HCT116 (cell line): ENCODE measurements at regions not wholly inside any gene's neighbourhood (a gene's known extent, or its start where the extent isn't known, plus 50 kb on each side); places are given as distances from the start of the nearest gene placed in this dataset.

Experiments used
- ATAC-seq: fragments of 200-7000 bp; cut with Tn5 transposase; 2 replicates; pipeline ENCODE4 v1.9.1; 2020; ENCODE audit warnings: mild to moderate bottlenecking, moderate library complexity
- BruUV-seq: library from RNA; stranded (reverse); fragments of 400-500 nt; replicated peaks from 2 replicates; lab custom pipeline; 2021; lab: Mats Ljungman, UMichigan
- CTCF ChIA-PET: fragments of 300-600 bp; sonication (Branson Sonifier 250); formaldehyde crosslinking; loops from one replicate; lab custom pipeline; 2021; ENCODE audit warnings: antibody characterized with exemption; lab: Charles Lee
- POLR2A ChIA-PET: fragments of 300-600, 350-600 bp; sonication (Branson Sonifier 250); formaldehyde crosslinking; loops from one replicate; lab custom pipeline; 2021; ENCODE audit warnings: antibody characterized with exemption; lab: Charles Lee
- RAD21 ChIA-PET, 2 experiments: fragments of 300-600 bp; sonication (Branson Sonifier 250); formaldehyde crosslinking; loops; one replicate each; lab custom pipeline; 2023; ENCODE audit warnings: low total read pairs in 2 of 2; ENCODE audit not compliant: uncharacterized antibody in 2 of 2, unreplicated experiment in 2 of 2, low non-redundant PET in 1 of 2; lab: Charles Lee
- DNase-seq: peaks from one replicate; pipeline ENCODE4 v3.0.0-alpha.2; 2010; ENCODE audit warnings: low read depth, low spot score
- H2AFZ ChIP-seq: fragments of 200-600 bp; shearing (Covaris generic), sonication (generic); 2 replicates; pipeline ENCODE4 v1.6.1; 2017; ENCODE audit warnings: low read depth, mixed run types, mixed read lengths, antibody characterized with exemption, low read length; ENCODE audit not compliant: poor library complexity, severe bottlenecking
- H3K27ac ChIP-seq: 2 replicates; pipeline ENCODE4 v1.5.1; 2012; ENCODE audit warnings: low read depth, low read length
- H3K27me3 ChIP-seq: fragments of 200-600 bp; sonication (generic); 2 replicates; pipeline ENCODE4 v1.6.1; 2016; ENCODE audit warnings: mixed run types, low read length, mixed read lengths; ENCODE audit not compliant: insufficient read depth
- H3K36me3 ChIP-seq, 2 experiments: fragments of 200-500 bp in 1 of 2; fragments of 200-600 bp in 1 of 2; sonication (Bioruptor generic) in 1 of 2; sonication (generic) in 1 of 2; 2 replicates each; pipeline versions ENCODE4 v1.5.1 to v1.6.1; 2014 to 2016; ENCODE audit warnings: low read length in 2 of 2, inconsistent platforms in 1 of 2, mixed read lengths in 1 of 2, mixed run types in 1 of 2; ENCODE audit not compliant: insufficient read depth in 2 of 2, control insufficient read depth in 1 of 2
- H3K4me1 ChIP-seq, 2 experiments: fragments of 200-600 bp in 1 of 2; sonication (generic) in 1 of 2; 2 replicates each; pipeline versions ENCODE4 v1.5.1 to v1.6.1; 2012 to 2017; ENCODE audit warnings: low read length in 2 of 2, inconsistent platforms in 1 of 2, mild to moderate bottlenecking in 1 of 2, mixed read lengths in 1 of 2, mixed run types in 1 of 2, moderate library complexity in 1 of 2; ENCODE audit not compliant: insufficient read depth in 2 of 2, control insufficient read depth in 1 of 2
- H3K4me2 ChIP-seq: fragments of 200-600 bp; sonication (generic); 2 replicates; pipeline ENCODE4 v1.6.1; 2017; ENCODE audit warnings: mixed run types, low read length, mixed read lengths
- H3K4me3 ChIP-seq, 2 experiments: fragments of 200-600 bp in 1 of 2; sonication (generic) in 1 of 2; replicated peaks in 1 of 2; 2 replicates each; pipeline ENCODE4 v1.5.1; 2011 to 2016; ENCODE audit warnings: low read length in 2 of 2, control low read depth in 1 of 2, low read depth in 1 of 2, mild to moderate bottlenecking in 1 of 2, mixed read lengths in 1 of 2, mixed run types in 1 of 2
- H3K79me2 ChIP-seq: fragments of 200-600 bp; sonication (generic); 2 replicates; pipeline ENCODE4 v1.6.1; 2017; ENCODE audit warnings: mild to moderate bottlenecking, mixed run types, low read length, moderate library complexity, mixed read lengths; ENCODE audit not compliant: insufficient read depth
- H3K9ac ChIP-seq: fragments of 200-600 bp; sonication (generic); 2 replicates; pipeline ENCODE4 v1.6.1; 2016; ENCODE audit warnings: low read length, mixed read lengths
- H3K9me2 ChIP-seq: fragments of 200-600 bp; sonication (generic), shearing (Covaris generic); 2 replicates; pipeline ENCODE4 v1.6.1; 2017; ENCODE audit warnings: mixed run types, mild to moderate bottlenecking, moderate library complexity; ENCODE audit not compliant: insufficient read depth
- H3K9me3 ChIP-seq, 2 experiments: fragments of 200-500 bp in 1 of 2; fragments of 200-600 bp in 1 of 2; sonication (Bioruptor generic) in 1 of 2; sonication (generic) in 1 of 2; 2 replicates each; pipeline ENCODE4 v1.6.1; 2014 to 2017; ENCODE audit warnings: low read length in 2 of 2, mixed read lengths in 2 of 2, inconsistent platforms in 1 of 2, low read depth in 1 of 2, mild to moderate bottlenecking in 1 of 2, mixed run types in 1 of 2, moderate library complexity in 1 of 2; ENCODE audit not compliant: control insufficient read depth in 1 of 2, insufficient read depth in 1 of 2
- H4K20me1 ChIP-seq: fragments of 200-600 bp; sonication (generic), shearing (Covaris generic); 2 replicates; pipeline ENCODE4 v1.6.1; 2017; ENCODE audit warnings: mixed run types, mild to moderate bottlenecking, moderate library complexity; ENCODE audit not compliant: insufficient read depth
- EZH2 ChIP-seq: fragments of 200-600 bp; sonication (generic); IDR thresholded peaks from 2 replicates; pipeline ENCODE4 v1.6.1; 2017; ENCODE audit warnings: antibody characterized with exemption, mixed run types
- EZH2phosphoT487 ChIP-seq: fragments of 200-600 bp; IDR thresholded peaks from 2 replicates; pipeline ENCODE4 v1.6.1; 2018; ENCODE audit warnings: antibody characterized with exemption, borderline replicate concordance
- FOSL1 ChIP-seq: IDR thresholded peaks from 2 replicates; pipeline ENCODE4 v1.6.1; 2012; ENCODE audit warnings: low read depth
- JUND ChIP-seq: IDR thresholded peaks from 2 replicates; pipeline ENCODE4 v1.6.1; 2012
- POLR2AphosphoS5 ChIP-seq: IDR thresholded peaks from 2 replicates; pipeline ENCODE4 v1.6.1; 2011; ENCODE audit warnings: mild to moderate bottlenecking, low read depth, low read length, moderate library complexity
- SIN3A ChIP-seq: IDR thresholded peaks from 2 replicates; pipeline ENCODE4 v1.6.1; 2012; ENCODE audit warnings: low read depth
- YY1 ChIP-seq: IDR thresholded peaks from 2 replicates; pipeline ENCODE4 v1.6.1; 2011; ENCODE audit warnings: low read length, low read depth, moderate library complexity, mild to moderate bottlenecking; ENCODE audit not compliant: insufficient replicate concordance; ENCODE audit errors: extremely low read depth
- ZFX ChIP-seq: fragments of 450-650 bp; IDR thresholded peaks from 2 replicates; pipeline ENCODE4 v1.6.1; 2017
- intact Hi-C: fragments of 100-400 bp; cut with micrococcal nuclease; formaldehyde crosslinking; loops from 2 replicates; pipeline ENCODE4 v1.10.0; 2022
- TF ChIP-seq, protein P1 (sequence below): IDR thresholded peaks from 2 replicates; pipeline ENCODE4 v1.6.1; 2011; ENCODE audit warnings: mild to moderate bottlenecking, low read length, moderate library complexity; ENCODE audit not compliant: insufficient replicate concordance; ENCODE audit errors: extremely low read depth
- TF ChIP-seq, protein P2 (sequence below): IDR thresholded peaks from 2 replicates; pipeline ENCODE4 v1.6.1; 2012
- TF ChIP-seq, protein P3 (sequence below): IDR thresholded peaks from 2 replicates; pipeline ENCODE4 v1.6.1; 2012; ENCODE audit warnings: low read depth
- TF ChIP-seq, protein P4 (sequence below), 3 experiments: fragments of 200-600 bp in 1 of 3; sonication (generic) in 1 of 3; IDR thresholded peaks in 2 of 3; conservative IDR thresholded peaks in 1 of 3; 2 replicates each; pipeline ENCODE4 v1.5.1; 2012 to 2017; ENCODE audit warnings: low read depth in 2 of 3, low read length in 2 of 3, antibody characterized with exemption in 1 of 3, borderline replicate concordance in 1 of 3, control low read depth in 1 of 3, mild to moderate bottlenecking in 1 of 3, mixed read lengths in 1 of 3, mixed run types in 1 of 3, moderate library complexity in 1 of 3; ENCODE audit not compliant: insufficient read depth in 1 of 3

DNA sequence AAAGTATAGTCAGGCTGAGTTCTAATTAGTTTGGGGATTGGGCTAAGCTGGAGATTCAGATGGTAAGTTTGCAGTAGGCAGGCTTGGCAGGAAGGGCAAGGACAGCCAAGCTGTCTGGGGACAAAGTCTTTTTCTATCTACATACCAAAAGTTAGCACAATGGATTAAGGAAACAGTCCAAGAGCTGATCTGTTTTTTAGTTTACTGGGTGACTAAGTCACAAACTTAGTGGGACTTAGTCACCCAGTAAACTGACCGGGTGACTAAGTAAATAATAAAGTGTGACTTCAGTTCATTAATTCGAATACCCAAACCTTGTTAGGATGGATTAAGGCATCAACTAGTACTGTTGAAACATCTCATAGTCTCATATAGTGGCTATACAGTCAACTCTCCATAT is 1386.0 kb upstream of the CELF4 start:
- no peak overlapping the region for H3K9ac ChIP-seq

More for the DNA sequence above, 1386.0 kb upstream of the CELF4 start:
- Histone ChIP-seq H3K9me3 (no peaks in the 10 kb centered on the region), H3K36me3 (no peaks in the 10 kb centered on the region), H3K4me3 (no peak overlapping the region), H3K79me2 (no peaks in the 10 kb centered on the region), H3K4me1 (no peaks in the 10 kb centered on the region), H3K27ac (no peak overlapping the region), H3K4me2 (no peak overlapping the region), H2AFZ (no peak overlapping the region), H3K9me2 (no peaks in the 10 kb centered on the region), H4K20me1 (no peaks in the 10 kb centered on the region), H3K27me3 (no peaks in the 10 kb centered on the region)
- intact Hi-C loops, result no loop called here
- CTCF ChIA-PET, result no interaction called here
- TF ChIP-seq EZH2, result no peak
- no peak for TF ChIP-seq YY1
- no peak for TF ChIP-seq ZFX
- no peak for TF ChIP-seq SIN3A
- no peak for TF ChIP-seq JUND
- no peak for TF ChIP-seq EZH2phosphoT487
- TF ChIP-seq, protein P1, sequence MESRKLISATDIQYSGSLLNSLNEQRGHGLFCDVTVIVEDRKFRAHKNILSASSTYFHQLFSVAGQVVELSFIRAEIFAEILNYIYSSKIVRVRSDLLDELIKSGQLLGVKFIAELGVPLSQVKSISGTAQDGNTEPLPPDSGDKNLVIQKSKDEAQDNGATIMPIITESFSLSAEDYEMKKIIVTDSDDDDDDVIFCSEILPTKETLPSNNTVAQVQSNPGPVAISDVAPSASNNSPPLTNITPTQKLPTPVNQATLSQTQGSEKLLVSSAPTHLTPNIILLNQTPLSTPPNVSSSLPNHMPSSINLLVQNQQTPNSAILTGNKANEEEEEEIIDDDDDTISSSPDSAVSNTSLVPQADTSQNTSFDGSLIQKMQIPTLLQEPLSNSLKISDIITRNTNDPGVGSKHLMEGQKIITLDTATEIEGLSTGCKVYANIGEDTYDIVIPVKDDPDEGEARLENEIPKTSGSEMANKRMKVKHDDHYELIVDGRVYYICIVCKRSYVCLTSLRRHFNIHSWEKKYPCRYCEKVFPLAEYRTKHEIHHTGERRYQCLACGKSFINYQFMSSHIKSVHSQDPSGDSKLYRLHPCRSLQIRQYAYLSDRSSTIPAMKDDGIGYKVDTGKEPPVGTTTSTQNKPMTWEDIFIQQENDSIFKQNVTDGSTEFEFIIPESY, result no peak
- no peak for TF ChIP-seq POLR2AphosphoS5
- TF ChIP-seq, protein P2, sequence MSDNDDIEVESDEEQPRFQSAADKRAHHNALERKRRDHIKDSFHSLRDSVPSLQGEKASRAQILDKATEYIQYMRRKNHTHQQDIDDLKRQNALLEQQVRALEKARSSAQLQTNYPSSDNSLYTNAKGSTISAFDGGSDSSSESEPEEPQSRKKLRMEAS, result no peak
- TF ChIP-seq, protein P3, sequence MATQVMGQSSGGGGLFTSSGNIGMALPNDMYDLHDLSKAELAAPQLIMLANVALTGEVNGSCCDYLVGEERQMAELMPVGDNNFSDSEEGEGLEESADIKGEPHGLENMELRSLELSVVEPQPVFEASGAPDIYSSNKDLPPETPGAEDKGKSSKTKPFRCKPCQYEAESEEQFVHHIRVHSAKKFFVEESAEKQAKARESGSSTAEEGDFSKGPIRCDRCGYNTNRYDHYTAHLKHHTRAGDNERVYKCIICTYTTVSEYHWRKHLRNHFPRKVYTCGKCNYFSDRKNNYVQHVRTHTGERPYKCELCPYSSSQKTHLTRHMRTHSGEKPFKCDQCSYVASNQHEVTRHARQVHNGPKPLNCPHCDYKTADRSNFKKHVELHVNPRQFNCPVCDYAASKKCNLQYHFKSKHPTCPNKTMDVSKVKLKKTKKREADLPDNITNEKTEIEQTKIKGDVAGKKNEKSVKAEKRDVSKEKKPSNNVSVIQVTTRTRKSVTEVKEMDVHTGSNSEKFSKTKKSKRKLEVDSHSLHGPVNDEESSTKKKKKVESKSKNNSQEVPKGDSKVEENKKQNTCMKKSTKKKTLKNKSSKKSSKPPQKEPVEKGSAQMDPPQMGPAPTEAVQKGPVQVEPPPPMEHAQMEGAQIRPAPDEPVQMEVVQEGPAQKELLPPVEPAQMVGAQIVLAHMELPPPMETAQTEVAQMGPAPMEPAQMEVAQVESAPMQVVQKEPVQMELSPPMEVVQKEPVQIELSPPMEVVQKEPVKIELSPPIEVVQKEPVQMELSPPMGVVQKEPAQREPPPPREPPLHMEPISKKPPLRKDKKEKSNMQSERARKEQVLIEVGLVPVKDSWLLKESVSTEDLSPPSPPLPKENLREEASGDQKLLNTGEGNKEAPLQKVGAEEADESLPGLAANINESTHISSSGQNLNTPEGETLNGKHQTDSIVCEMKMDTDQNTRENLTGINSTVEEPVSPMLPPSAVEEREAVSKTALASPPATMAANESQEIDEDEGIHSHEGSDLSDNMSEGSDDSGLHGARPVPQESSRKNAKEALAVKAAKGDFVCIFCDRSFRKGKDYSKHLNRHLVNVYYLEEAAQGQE, result no peak
- TF ChIP-seq, protein P4, sequence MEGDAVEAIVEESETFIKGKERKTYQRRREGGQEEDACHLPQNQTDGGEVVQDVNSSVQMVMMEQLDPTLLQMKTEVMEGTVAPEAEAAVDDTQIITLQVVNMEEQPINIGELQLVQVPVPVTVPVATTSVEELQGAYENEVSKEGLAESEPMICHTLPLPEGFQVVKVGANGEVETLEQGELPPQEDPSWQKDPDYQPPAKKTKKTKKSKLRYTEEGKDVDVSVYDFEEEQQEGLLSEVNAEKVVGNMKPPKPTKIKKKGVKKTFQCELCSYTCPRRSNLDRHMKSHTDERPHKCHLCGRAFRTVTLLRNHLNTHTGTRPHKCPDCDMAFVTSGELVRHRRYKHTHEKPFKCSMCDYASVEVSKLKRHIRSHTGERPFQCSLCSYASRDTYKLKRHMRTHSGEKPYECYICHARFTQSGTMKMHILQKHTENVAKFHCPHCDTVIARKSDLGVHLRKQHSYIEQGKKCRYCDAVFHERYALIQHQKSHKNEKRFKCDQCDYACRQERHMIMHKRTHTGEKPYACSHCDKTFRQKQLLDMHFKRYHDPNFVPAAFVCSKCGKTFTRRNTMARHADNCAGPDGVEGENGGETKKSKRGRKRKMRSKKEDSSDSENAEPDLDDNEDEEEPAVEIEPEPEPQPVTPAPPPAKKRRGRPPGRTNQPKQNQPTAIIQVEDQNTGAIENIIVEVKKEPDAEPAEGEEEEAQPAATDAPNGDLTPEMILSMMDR (IDR thresholded peaks at IDR 0.05 in 2 of 3, conservative IDR thresholded peaks at IDR 0.05 in 1 of 3; ENCODE audit: borderline replicate concordance in 1 of 3, insufficient read depth in 1 of 3, low read depth in 2 of 3, low read length in 2 of 3), result no peak
- TF ChIP-seq FOSL1, result no peak
- DNase-seq (no peak), ATAC-seq (no peak)
- POLR2A ChIA-PET, result no interaction called here
- RAD21 ChIA-PET, result no interaction called here
- BruUV-seq, result no TSS peak
